IPS-18c (cell line): ENCODE measurements at regions not wholly inside any gene's neighbourhood (a gene's known extent, or its start where the extent isn't known, plus 50 kb on each side); places are given as distances from the start of the nearest gene placed in this dataset.

ENCODE experiments used
- H3K4me3 ChIP-seq: 2 replicates; pipeline ENCODE4 v1.7.0; 2013; ENCODE audit warnings: low read depth, mild to moderate bottlenecking, low read length, moderate library complexity; ENCODE audit not compliant: insufficient read depth
- H3K9me3 ChIP-seq: one replicate; pipeline ENCODE4 v1.6.1; 2013; ENCODE audit warnings: mild to moderate bottlenecking, low read length, moderate library complexity; ENCODE audit not compliant: control insufficient read depth, insufficient read depth

DNA sequence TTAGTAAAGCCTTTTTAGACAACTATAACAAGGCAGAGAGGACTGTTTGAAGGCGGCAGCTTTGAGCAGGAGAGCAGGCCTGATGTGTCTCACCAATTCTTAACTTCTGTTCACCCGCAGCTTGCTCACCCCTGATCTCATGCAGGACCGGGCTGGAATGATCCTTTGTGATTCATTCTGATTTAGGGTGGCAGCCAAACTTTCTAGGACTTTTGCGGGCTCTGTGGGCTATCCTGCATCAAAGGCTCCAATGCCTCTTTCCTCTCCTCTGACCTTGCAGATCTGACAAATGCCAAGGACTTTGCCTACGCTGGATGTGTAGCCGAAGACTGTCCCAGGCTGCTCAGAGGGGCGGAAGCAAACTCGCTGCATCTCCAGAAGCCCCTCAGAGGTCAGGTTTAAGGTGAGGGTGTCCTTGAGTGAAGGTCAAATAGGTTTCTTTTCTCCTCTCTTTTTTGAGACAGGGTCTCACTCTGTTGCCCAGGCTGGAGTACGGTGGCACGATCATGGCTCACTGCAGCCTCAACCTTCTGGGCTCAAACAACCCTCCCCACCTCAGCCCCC lies 72.3 kb downstream of the VEGFA start:
- no peaks in the 10 kb centered on the region for H3K9me3 ChIP-seq
- no peak overlapping the region for H3K4me3 ChIP-seq

DNA sequence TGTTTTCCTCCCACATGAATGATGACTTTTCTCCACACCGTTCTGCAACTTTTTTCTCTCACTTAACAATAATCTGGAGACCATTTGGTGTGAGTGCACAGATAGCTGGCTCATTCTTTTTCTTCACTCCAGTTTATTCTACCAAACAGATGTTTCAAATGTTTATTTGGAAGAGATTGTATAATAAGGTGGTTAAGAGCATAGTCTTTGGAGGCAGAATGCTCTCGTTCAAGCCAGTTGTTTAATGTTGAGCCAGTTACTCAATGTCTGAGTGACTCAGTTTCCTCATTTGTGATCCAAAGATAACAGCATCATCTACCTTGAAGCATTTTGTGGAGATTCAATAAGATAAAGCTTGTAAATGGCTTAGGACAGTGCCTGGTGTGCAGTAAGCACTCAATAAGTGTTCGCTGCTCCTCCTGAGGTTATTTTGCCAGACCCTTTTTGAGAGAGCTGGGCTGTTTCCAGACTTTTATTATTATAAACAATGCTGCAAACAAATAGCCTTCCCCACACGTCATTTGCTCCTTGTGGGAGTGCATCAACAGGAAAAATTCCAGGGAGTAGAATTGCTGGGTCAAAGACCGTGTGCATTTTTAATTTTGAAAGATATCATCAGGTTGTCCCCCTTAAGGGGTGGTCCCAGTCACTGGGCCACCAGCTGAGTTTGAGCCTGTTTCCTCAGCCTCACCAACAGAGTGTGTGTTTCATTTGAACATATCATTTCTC lies 70.6 kb downstream of the VEGFA start:
- Histone ChIP-seq H3K9me3 (no peaks in the 10 kb centered on the region), H3K4me3 (no peak overlapping the region)

DNA sequence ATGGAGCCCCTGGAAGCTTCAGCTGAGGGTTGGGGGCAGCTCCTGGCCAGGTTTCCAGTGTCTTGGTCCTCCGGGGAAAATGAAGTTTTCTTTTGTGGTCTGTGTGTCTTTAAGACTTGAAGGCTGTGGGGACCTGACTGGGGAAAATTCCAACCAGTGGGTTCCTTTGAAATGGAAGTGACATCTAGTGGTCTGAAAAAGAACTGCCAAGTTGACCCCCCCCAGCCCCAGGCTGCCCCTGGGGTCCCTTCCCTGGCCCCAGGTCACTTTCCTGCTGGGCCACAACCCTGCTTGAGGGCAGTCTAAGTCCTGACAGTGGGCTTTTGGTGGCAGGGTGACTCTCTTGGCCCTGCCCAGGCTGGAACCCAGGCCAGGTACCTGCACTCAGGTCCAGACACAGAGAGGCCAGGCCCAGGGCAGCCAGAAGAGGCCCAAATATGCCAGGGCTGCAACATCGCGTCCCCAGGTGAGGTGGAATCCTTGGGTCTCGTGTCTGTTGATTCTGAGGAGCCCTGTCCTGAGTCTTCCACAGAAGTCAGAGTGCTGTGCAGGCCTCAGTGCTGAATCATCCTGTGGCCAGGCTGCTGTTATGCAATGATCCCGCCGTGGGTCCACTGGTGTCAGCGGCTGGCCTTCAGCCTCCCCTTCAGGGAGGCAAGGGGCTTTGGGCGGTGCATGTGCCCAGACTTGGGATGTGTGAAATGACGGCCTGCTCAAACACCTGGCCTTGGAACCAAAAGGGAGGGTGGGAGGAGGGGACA lies 68.4 kb downstream of the VEGFA start:
- Histone ChIP-seq H3K9me3 (no peaks in the 10 kb centered on the region), H3K4me3 (no peak overlapping the region)

DNA sequence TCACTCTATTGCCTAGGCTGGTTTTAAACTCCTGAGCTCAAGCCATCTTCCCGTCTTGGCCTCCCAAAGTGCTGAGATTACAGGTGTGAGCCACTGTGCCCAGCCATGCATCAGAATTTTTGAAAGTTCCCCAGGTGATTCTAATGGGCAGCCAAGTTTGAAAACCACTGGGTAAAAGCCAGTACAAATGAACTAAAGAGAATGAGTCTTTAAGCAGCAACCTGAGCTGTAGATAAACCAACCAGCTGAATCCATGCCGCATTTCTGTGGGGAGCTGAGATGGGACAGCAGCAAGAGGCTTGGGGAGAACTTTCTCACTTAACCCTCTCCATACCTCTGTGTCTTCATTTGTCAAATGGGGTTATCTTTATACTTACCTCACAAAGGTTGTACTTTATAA lies 67.5 kb downstream of the VEGFA start:
- no peaks in the 10 kb centered on the region for H3K9me3 ChIP-seq

DNA sequence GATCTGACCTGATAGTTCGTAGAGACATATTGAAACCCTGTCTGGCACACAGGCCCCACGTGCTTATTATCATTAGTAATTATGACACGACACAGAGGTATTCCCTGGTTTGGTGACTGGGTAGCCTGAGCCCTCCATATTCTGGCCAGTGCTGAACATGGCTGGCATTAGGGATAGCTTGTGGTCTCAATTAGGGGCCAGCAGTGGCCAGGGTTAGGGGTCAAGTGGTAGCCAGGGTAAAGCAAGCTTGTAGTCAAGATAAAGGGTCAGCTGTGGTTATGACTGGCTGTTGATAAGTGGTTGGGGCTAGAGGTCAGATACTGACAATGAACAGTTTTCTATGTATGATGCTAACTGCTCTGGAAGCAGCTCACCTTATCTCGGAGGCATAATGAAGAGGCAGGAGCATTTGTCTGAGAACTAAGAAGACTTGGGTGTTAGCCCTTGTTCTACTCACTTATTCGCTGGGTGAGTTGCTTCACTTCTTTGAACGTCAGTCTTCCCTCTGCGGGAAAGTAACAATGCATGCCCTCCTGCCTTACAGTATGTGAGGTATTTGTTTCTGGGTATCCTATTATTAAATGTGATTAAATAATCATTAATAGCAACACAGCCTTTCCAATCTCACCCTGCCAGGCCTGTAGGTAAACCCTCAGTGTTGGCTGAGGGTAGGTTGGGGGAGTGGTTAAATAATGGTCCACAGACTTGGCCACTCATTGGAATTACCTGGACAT lies 66.7 kb downstream of the VEGFA start:
- Histone ChIP-seq H3K4me3 (no peak overlapping the region), H3K9me3 (no peaks in the 10 kb centered on the region)

More for the DNA sequence above, 67.5 kb downstream of the VEGFA start:
- H3K4me3 ChIP-seq = no peak overlapping the region
